ENCODE measurements at regions not wholly inside any gene's neighbourhood (a gene's known extent, or its start where the extent isn't known, plus 50 kb on each side); places are given as distances from the start of the nearest gene placed in this dataset.
"Not testable (repeated sequence)": the region's sequence is repeated elsewhere in the genome, so short reads cannot be mapped to it uniquely, and the experiment has no call there.

DNA sequence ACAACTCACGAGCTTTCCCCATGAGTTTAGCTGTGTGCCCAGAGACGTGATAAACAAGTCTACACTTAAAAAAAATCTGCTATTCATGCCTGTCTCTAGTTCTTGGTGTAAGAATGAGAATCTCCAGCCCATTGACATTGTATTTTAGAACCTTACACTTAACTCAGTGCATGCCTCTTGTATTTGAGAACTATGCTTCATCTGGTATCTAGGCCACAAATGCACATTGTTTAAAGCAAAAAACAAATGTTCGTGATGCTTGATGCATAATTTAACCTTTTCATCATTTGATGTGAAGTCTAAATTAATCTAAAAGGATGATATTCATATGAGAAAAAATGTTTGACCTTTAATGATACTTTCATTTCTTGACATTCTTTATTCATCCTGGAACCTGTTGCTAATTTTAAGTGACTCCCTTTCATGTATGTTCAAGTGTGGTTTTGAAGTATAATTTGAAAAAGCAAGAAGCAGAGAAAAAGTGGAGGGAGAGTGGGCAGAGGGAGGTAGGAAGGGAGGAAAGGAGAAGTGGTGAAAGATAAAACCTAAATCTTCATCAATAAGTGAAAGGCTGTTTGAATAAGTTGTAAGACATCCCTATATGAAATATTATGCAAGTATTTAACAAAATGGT, 116.9 kb downstream of the PFDN4 start:
- no peak for DNase-seq

DNA sequence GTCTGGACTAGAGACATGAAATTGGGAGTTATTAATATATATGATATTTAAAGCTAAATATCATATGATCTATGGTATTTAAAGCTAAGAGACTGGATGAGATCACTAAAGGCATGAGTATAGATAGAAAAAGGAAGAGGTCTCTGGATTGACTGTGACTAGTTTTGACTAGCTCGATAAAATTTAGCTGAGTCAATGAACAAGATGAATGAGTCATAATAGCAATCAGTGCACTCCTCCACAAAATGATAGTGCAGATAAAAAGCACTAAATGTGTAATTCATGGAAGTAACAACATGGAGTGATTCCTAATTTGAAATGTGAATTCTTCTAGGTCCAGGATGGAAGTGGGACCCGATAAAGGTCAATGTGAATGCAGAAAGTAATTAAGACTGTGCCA, 127.4 kb downstream of the PFDN4 start:
- no peak for DNase-seq

DNA sequence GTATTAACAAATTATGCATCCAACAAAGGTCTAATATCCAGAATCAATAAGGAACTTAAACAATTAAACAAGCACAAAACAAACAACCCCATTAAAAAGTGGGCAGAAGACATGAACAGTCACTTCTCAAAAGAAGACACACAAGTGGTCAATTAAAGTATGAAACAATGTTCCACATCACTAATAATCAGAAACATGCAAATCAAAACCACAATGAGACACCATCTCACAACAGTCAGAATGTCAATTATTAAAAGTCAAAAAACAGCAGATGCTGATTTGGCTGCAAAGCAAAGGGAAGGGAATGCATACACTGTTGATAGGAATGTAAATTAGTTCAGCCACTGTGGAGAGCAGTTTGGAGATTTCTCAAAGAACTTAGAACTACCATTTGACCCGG, 129.3 kb downstream of the PFDN4 start:
- DNase-seq, result no peak

DNA sequence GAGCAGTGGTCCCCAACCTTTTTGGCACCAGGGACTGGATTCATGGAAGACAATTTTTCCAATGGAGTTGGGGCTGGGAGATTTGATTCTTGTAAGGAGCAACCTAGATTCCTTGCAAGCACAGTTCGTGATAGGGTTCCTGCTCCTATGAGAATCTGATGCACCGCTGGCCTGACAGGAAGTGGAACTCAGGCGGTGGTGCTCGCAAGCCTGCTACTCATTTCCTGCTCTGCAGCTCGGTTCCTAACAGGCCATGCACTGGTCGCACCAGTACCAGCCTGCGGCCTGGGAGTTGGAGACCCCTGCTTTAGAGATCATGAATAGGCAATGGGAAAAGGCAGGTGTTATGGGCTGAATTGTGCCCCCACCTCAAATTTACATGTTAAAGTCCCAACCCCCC, 131.2 kb downstream of the PFDN4 start:
- DNase-seq, result no peak

DNA sequence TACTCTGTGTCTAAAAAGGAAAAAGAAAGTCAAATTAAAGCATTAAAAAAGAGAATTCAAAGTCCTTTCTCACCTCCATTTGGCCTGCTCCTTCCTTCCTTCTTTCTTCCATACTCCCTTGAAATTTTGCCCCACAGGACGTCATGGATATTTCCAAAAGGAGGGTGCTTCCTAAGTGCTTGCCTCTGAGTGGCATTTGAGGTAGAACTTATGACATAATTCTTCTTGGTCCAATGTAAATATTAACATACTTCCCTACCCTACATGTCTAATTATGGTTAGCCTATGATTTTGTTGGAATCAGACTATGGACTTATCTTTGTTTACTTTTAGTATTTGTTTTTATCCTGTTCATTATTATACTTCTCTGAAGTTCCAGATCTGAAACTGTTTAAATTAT, 132.3 kb downstream of the PFDN4 start:
- no peak for DNase-seq

DNA sequence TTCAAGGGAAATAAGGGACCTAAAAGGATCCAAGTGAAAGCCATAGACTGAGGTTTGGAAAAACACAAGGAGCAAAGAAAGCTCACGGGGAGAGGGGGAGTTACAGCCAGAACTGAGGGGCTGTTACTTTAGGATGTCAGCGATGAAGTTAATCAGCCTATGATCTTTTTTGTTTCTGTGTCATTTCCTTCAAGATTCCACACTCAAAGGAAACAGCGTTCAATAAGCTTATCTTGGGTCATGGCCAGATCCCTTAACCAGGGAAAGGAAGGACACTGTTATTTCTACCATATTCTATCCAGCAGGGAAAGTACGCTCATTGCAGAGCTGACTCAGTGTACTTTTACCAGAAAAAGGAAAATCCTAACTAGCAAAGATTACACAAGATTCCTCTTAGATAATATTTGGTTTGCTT, 132.8 kb downstream of the PFDN4 start:
- DNase-seq, result no peak

DNA sequence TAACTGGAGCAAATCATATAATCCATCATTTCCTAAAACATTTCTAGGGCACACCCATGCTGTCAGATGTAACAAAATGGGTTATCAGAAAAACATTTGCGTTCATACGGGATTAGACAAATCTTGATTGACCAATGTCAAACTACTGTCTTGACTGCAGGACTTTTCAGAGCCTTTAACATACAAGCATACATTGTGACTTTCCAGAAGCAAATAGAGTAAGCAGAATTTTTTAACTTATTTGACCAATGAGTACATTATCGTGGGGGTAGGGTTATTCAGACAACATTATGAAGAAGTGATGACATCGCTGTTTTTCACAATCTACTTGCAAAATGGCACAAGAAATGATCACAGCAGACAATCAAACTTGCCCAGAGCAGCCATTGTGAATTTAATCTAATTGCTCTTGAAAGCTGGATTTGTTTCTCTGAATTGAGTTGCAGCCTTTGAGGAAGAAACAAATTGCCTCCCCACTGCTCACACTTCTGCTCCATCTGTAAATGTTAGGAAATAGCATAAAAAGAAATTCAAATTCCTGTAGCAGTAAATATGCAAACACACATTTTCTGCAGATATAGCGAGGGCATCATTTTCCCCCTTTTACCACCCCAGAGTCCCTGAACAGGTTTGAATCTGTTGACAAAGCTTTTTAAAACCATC, 133.0 kb upstream of the DOK5 start:
- DNase-seq, result no peak

DNA sequence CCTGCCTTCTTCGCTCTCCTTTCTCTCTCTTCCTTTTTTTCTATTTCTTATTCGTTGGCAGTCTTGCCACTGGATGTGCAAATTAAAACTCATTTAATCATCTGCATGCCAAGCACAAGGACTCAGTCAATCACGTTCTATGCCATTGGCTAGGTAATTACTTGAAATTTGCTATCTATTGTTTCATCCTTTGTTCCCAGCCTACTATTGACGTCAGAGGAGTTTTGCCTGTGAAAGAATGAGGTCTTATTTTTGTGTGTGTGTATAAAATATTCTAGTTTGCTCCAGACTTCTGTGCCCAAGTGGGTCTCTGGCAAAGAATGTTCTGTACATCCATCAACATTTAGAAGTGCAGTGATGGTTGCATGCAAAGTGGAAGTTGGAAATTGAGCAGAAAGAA, 132.3 kb upstream of the DOK5 start:
- no peak for DNase-seq

DNA sequence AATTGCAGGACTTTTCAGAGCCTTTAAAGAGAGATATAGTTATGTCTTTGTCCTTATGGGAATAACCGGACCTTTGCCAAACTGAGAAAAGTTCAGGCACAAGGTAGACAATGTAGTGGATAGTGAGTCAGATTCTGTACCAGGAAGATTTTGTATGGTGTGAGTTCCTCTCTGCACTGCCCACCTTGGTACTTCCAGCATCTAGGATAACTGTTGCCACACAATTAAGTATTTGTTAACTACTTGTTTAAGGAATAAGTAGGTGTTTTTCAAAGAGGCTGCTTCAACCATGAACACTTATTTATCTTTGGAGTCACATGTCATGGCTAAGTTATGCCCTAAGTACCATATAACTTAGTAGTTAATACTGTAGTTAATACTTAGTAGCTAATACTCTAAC, 131.8 kb upstream of the DOK5 start:
- no peak for DNase-seq

DNA sequence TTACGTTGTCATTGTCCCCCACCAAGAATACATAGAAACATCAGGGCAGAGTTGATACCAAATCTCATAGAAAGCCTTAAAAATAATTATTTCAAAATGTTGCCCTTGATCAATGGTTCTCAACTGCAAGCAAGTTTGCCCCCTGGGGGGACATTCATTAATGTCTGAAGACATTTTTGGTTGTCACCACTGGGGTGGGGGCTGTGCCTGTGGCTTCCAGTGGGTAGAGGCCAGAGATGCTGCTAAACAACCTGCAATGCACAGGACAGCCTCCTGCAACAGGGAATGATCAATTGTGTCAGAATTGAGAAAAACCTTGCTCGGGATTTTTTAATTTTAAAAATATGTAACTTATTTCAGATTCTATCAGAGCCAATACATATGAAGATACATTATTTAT, 130.6 kb upstream of the DOK5 start:
- DNase-seq, result no peak

DNA sequence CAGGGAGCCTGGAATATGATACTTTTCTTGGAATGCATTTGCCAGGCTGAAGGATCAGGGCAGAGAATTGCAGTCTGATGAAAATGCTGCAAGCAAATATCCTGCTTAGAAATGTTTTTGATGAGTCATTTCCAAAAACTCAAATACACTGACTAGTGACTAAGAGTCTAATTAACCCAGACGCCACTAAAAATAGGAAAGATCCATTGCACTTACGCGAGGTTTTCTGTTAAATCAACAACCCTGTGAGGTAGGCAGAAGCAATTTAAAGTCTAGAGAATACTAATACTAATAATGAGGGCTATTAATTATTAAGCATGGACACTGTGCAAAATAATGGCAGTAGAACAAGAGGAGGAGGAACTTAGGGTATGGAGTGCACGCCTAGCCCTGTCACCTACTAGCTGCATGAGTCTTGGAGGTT, 130.1 kb upstream of the DOK5 start:
- no peak for DNase-seq

DNA sequence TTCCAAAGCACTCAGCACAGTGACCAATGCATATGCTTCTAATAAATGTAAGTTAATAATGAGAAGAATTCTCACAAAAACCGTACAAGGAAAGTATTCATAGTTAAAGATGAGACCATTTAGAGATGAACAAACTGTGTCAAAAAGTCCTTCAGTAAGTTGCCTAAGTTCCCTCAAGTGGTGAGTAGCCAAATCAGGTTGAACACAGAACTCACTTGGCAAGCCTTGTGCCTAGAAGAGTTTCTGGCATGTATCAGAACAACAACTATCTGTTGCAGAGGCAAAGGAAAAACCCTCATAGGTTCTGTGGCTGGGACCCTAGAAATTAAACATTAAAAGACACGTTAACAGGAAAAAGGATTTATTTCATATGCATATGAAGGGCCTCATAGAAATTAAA, 129.6 kb upstream of the DOK5 start:
- no peak for DNase-seq

DNA sequence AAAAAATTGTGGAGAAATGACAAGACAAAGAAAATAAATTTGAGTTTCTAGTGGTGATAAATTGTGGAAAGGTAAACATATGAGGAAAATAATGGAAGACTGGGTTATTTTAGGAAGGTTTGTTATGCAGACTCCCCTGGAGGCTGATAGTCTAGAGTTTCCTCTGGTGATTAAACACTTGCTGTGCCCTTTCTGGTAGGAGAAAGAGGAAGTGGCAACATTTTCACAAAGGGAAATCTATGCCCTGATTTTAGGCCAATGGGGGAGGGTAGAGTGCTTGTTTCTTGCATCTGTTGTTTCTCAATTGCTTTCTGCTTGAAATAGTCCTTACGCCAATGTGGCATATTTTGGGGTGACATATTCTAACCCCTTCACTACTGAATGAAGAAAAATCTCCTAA, 129.1 kb upstream of the DOK5 start:
- DNase-seq, result no peak

DNA sequence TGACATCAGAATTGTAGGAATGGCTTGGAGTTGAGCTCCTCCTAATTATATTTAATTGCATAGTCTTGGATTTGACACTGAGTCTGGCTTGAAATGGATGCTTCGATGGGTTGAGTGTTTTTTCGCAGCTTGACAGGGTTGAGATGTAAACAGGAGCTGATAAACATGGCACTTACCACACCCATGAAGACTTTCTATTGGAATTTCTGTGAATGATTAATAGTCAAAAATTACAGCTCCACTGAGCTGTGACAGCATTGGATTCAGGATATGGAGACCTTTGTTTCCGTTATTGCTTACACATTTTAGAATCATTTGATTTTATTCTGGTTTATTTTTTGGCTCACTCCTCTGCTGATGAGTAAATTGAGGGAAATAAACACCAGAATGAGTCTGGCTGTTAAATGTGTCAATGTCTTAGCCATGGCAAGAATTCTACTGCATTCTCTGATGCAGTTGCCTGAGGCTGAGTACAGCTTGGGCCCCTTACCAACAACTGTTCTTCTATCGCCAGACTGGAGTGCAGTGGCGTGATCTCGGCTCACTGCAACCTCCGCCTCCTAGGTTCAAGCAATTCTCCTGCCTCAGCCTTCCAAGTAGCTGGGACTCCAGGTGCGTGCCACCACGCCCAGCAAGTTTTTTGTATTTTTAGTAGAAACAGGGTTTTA, 128.1 kb upstream of the DOK5 start:
- no peak for DNase-seq

DNA sequence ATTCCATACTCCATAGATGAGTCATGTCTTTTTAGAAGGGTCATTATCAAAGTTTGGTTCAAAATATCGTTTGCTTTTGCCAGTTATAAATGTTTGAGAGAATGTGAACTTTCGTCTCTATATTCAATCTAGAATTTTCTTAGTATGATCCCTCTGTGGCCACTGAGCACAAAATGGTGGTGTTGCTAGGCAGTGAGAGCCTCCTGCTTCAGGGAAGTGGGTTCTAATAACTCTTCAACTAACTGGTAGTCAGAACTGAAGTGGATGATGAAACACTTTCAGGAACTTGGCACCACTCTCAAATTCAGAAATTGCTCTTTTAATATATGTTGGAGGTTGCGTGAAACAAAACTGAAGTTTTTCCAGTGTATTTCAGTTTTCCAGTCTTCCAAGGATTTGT, 125.0 kb upstream of the DOK5 start:
- no peak for DNase-seq

DNA sequence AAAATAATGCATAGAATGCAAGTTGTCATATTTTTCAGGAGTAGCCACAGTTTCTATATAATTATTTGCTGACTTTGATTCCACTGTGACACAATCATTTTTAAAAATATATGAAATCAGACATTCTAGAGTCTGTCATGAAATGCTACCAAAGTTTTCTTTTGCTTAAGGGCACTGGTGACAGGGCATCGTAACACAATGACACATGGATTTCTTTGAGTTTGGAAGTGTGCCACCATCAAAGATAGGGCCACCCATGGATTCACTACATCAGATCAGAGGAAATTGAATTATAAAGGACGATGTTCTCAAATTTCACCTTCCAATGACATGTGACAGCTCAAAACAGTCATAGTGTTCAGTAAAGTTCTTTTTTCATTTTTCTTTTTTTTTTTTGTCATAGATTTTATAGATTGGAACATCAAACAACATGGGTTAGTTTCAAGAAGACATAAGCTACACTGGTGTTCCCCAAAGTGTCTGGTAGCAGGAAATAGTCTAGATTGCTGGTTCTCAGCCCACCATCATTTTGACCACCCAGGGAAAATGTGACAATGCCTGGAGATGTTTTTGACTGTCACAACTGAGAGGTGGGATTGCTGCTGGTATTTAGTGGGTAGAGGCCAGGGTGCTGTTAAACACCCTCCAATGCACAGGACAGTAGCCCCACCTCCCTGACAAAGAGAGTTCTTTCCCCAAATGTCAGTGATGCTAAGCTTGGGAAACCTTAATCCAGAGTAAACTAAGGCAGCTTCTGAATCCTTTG, 123.8 kb upstream of the DOK5 start:
- DNase-seq, result no peak

DNA sequence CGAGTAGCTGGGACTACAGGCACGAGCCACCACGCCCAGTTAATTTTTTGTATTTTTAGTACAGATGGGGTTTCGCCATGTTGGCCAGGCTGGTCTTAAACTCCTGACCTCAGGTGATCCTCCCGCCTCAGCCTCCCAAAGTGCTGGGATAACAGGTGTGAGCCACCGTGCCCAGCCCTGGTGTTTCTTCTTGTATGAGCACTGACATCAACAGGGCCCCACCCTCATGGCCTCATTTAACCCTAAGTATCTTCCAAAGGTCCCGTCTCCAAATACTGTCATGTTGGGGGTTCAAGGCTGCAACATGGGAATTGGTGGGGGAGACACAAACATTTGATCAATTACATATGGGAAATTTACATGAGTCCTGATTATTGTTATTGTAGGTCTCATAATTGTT, 122.9 kb upstream of the DOK5 start:
- DNase-seq, result not testable (repeated sequence)

DNA sequence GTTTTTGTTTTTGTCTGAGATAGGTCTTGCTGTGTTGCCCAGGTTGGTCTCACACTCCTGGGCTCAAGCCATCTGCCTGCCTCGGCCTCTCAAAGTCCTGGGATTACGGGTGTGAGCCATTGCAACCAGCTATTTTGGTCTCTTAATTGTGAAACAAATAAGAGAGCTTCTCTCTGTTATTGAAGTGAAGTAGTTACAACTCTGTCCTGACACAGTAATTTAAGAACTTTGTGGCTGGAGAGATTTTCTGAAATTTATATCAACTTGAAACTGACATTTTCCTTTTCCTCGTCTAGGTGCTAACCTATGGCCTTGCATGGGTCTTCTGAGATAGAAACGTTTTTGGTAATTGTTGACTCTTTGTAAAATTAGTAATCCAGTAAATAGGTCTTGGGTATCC, 122.1 kb upstream of the DOK5 start:
- DNase-seq, result no peak

DNA sequence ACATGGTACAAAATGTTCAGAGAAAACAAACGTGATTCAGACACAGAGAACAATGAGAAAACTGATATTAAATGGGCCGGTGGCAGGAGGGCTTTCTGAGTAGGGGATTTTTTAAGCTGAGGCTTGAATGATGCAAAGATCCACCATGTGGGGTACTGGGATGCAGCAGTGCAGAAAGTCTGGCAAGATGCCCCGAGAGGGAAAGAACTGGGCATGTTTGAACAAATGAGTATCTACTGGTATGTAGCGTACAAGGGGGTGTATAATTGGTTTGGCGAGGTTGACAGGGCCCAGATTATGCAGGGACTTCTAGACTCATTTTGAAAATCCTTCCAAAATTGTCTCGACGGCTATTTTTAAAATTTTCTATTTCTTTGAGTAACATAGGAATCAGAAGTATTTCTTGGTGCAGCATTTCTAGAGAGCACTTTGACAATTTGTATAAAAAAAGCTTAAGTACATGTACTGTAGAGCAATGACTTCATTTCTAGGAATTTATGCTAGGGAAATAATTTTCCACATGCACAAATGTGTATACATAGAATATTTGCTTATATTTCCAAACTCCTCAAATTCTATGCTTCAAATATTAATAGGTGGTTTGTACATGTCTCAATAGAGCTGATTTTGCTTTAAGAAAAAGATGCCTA, 119.6 kb upstream of the DOK5 start:
- DNase-seq, result no peak

DNA sequence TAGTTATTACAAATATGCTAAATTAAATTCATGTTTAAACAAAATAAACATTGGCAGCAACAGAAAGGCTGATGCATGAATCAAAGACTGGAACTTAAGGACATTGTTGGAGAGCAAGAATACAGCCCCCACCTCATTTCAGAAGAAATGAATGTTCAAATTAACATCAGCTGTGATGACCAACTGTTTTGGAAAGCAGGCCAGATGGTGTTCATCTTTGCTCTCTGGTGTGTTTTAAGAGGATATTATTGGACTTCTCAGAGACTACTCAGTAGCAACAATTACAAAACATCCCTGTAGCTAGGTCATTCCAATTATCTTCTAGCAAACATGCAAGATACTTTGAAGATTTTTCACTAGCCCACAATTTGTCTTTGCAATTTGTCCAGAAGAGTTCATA, 118.6 kb upstream of the DOK5 start:
- no peak for DNase-seq

DNA sequence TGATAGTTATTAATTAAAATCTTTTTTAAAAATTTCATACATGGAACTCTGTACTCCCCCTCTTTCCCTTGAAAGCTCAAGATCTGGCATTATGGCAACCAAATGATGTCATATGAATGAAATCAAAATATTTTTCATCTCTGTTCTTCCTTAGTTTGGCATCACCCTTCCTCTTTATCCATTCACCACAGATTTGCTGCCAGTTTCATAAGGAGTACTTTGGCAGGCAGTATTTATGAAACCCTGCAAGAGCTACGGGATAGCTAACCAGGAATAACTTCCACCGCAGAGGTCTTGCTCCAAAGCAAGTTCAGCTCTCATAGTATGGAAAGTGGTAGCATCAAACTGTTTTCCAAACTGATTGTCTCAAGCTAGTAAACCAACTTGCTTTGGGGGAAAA, 113.9 kb upstream of the DOK5 start:
- DNase-seq, result no peak

DNA sequence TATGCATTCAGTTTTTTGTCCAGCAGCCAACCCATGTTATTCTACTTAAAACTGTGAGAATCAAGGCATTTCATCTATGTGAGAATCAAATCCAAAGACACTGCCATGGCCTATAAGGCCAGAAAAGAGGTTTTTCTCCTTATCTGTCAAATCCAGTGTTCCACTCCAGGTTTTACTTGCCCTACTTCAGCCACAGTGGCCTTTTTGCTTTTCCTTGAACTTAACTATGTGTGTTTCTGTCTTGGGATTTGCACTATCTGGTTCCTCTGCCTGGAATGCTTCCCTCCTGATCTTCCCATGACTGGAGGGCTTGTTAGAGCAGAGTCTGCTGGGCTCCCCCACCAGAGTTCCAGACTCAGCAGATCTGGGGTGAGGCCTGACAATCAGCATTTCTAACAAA, 113.1 kb upstream of the DOK5 start:
- no peak for DNase-seq

DNA sequence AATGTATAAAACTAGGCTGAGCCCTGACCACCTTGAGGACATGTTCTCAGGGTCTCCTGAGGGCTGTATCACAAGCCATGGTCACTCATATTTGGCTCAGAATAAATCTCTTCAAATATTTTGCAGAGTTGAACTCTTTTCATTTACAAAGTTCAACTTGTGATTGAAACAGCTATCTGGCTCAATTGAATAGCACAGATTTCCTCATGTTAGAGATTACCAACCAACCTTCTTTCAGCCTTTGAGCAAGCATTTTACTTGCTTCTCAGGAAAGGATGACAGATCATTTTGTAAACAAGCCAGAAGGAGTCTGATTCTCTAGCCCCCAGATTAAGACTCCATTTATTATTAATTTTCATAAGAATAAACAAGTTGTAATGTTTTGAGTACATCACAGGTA, 111.0 kb upstream of the DOK5 start:
- no peak for DNase-seq

All from stimulated activated naive CD4-positive, alpha-beta T cell treated with Interleukin-2 at 50 U/mL for 16 hours (primary cell).